ENCODE measurements at regions not wholly inside any gene's neighbourhood (a gene's known extent, or its start where the extent isn't known, plus 50 kb on each side); places are given as distances from the start of the nearest gene placed in this dataset.
A peak's percentile ranks its signal among the peaks of the same experiment; 100 is the strongest.

DNA sequence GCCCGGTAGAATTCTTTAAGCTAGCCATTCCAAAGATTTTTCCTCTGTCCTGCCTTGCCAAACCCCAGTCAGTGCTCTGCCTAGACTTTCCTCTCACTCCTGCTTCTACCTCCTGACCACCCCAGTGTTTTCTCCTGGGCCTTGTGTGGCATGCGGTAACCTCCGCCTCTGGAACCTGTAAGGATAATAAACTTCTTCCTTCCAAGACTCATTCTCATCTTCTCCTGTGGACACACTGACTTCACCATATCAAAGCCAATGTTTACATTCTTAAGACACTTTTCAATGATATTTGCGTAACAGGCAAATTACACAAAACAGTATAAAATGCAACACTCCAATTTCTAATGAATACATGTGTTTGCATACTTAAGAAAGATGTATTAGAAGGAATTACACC lies 354.6 kb downstream of the RNF144B start:
- DNase-seq (ENCODE audit: low read depth, low spot score) (no peak), ATAC-seq (no peak)
- Histone ChIP-seq H3K4me2 (ENCODE audit: low read length) (no peak overlapping the region), H2AFZ (ENCODE audit: low read depth, low read length, poor library complexity, severe bottlenecking) (peak overlapping the region; percentile 60), H3K27ac (ENCODE audit: low read depth, low read length) (no peak overlapping the region), H3K4me3 (replicated peaks in 1 of 2; ENCODE audit: low read depth in 1 of 2, low read length in 2 of 2) (no peak overlapping the region), H3K9me3 (ENCODE audit: control insufficient read depth in 1 of 2, insufficient read depth in 1 of 2, low read depth in 1 of 2, low read length in 2 of 2) (no peaks in the 10 kb centered on the region), H3K27me3 (ENCODE audit: insufficient read depth, low read length) (no peaks in the 10 kb centered on the region), H3K4me1 (ENCODE audit: control insufficient read depth in 1 of 2, insufficient read depth in 2 of 2, low read length in 2 of 2) (no peaks in the 10 kb centered on the region), H3K9me2 (ENCODE audit: insufficient read depth) (no peaks in the 10 kb centered on the region), H3K36me3 (ENCODE audit: control insufficient read depth in 1 of 2, insufficient read depth in 2 of 2, low read length in 2 of 2) (no peaks in the 10 kb centered on the region), H3K79me2 (ENCODE audit: insufficient read depth, low read length) (no peaks in the 10 kb centered on the region), H4K20me1 (ENCODE audit: insufficient read depth) (no peaks in the 10 kb centered on the region), H3K9ac (ENCODE audit: low read length) (no peak overlapping the region)
- CTCF ChIA-PET, result no interaction called here
- TF ChIP-seq, protein P1, sequence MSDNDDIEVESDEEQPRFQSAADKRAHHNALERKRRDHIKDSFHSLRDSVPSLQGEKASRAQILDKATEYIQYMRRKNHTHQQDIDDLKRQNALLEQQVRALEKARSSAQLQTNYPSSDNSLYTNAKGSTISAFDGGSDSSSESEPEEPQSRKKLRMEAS (IDR thresholded peaks at IDR 0.05), result no peak
- TF ChIP-seq SP1 (IDR thresholded peaks at IDR 0.05; ENCODE audit: low read depth) (no peak), CEBPB (IDR thresholded peaks at IDR 0.05; ENCODE audit: low read depth) (no peak), POLR2A (IDR thresholded peaks at IDR 0.05; ENCODE audit: borderline replicate concordance, extremely low read depth, insufficient read depth, insufficient read length) (no peak), ELF1 (IDR thresholded peaks at IDR 0.05; ENCODE audit: borderline replicate concordance, low read depth) (no peak), FOSL1 (IDR thresholded peaks at IDR 0.05; ENCODE audit: low read depth) (no peak), SIN3A (IDR thresholded peaks at IDR 0.05; ENCODE audit: low read depth) (no peak), SRF (IDR thresholded peaks at IDR 0.05; ENCODE audit: low read depth) (no peak), CBX3 (IDR thresholded peaks at IDR 0.05; ENCODE audit: low read depth) (no peak), TCF7L2 (IDR thresholded peaks at IDR 0.05; ENCODE audit: borderline replicate concordance, extremely low read depth, insufficient read depth, insufficient read length) (no peak), EGR1 (IDR thresholded peaks at IDR 0.05; ENCODE audit: low read depth) (no peak), JUND (IDR thresholded peaks at IDR 0.05) (no peak), EZH2phosphoT487 (IDR thresholded peaks at IDR 0.05; ENCODE audit: borderline replicate concordance) (no peak), YY1 (IDR thresholded peaks at IDR 0.05; ENCODE audit: extremely low read depth, insufficient replicate concordance, low read depth, low read length) (no peak), ZNF274 (IDR thresholded peaks at IDR 0.05; ENCODE audit: low read depth, low read length) (no peak)
- TF ChIP-seq, protein P2, sequence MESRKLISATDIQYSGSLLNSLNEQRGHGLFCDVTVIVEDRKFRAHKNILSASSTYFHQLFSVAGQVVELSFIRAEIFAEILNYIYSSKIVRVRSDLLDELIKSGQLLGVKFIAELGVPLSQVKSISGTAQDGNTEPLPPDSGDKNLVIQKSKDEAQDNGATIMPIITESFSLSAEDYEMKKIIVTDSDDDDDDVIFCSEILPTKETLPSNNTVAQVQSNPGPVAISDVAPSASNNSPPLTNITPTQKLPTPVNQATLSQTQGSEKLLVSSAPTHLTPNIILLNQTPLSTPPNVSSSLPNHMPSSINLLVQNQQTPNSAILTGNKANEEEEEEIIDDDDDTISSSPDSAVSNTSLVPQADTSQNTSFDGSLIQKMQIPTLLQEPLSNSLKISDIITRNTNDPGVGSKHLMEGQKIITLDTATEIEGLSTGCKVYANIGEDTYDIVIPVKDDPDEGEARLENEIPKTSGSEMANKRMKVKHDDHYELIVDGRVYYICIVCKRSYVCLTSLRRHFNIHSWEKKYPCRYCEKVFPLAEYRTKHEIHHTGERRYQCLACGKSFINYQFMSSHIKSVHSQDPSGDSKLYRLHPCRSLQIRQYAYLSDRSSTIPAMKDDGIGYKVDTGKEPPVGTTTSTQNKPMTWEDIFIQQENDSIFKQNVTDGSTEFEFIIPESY (IDR thresholded peaks at IDR 0.05; ENCODE audit: extremely low read depth, insufficient replicate concordance, low read length), result no peak
- no TSS peak for BruUV-seq (replicated peaks)
- RAD21 ChIA-PET (ENCODE audit: low non-redundant PET in 1 of 2, low total read pairs in 2 of 2, uncharacterized antibody in 2 of 2, unreplicated experiment in 2 of 2), result no interaction called here
- intact Hi-C loops (cut with micrococcal nuclease), result no loop called here
- POLR2A ChIA-PET, result no interaction called here
